H9 (cell line): ENCODE measurements at regions not wholly inside any gene's neighbourhood (a gene's known extent, or its start where the extent isn't known, plus 50 kb on each side); places are given as distances from the start of the nearest gene placed in this dataset.
"Not testable (repeated sequence)": the region's sequence is repeated elsewhere in the genome, so short reads cannot be mapped to it uniquely, and the experiment has no call there.

ENCODE experiments used
- DNase-seq: peaks from one replicate; pipeline ENCODE4 v3.0.0-alpha.2; 2017
- H2AFZ ChIP-seq: one replicate; pipeline ENCODE4 v1.6.1; 2013; ENCODE audit warnings: mild to moderate bottlenecking, low read length, control low read depth, moderate library complexity
- H2AK5ac ChIP-seq: 2 replicates; pipeline ENCODE4 v1.6.1; 2013; ENCODE audit warnings: low read length, control low read depth, mixed read lengths; ENCODE audit not compliant: insufficient read length
- H2BK120ac ChIP-seq: one replicate; pipeline ENCODE4 v1.6.1; 2013; ENCODE audit warnings: low read depth, mild to moderate bottlenecking, low read length, control low read depth, inconsistent platforms; ENCODE audit not compliant: poor library complexity, severe bottlenecking
- H2BK12ac ChIP-seq: 2 replicates; pipeline ENCODE4 v1.6.1; 2013; ENCODE audit warnings: low read length, control low read depth, mixed read lengths, low read depth; ENCODE audit not compliant: insufficient read length
- H2BK15ac ChIP-seq: 2 replicates; pipeline ENCODE4 v1.6.1; 2013; ENCODE audit warnings: low read depth, low read length, control low read depth
- H2BK20ac ChIP-seq: one replicate; pipeline ENCODE4 v1.6.1; 2013; ENCODE audit warnings: low read depth, mild to moderate bottlenecking, low read length, control low read depth, inconsistent platforms; ENCODE audit not compliant: poor library complexity, severe bottlenecking
- H2BK5ac ChIP-seq: 2 replicates; pipeline ENCODE4 v1.6.1; 2013; ENCODE audit warnings: low read length, control low read depth, mixed read lengths; ENCODE audit not compliant: insufficient read length
- H3K14ac ChIP-seq: 2 replicates; pipeline ENCODE4 v1.6.1; 2013; ENCODE audit warnings: low read length, control low read depth; ENCODE audit not compliant: insufficient read depth
- H3K18ac ChIP-seq: 2 replicates; pipeline ENCODE4 v1.6.1; 2013; ENCODE audit warnings: low read depth, mild to moderate bottlenecking, mixed read lengths, low read length, control low read depth; ENCODE audit not compliant: insufficient read length
- H3K23ac ChIP-seq: 2 replicates; pipeline ENCODE4 v1.6.1; 2013; ENCODE audit warnings: low read length, control low read depth, mixed read lengths, low read depth; ENCODE audit not compliant: insufficient read length
- H3K23me2 ChIP-seq: 2 replicates; pipeline ENCODE4 v1.6.1; 2013; ENCODE audit warnings: low read depth, mild to moderate bottlenecking, mixed read lengths, low read length, control low read depth; ENCODE audit not compliant: insufficient read length, poor library complexity, severe bottlenecking
- H3K27ac ChIP-seq: 2 replicates; pipeline ENCODE4 v1.5.1; 2013; ENCODE audit warnings: low read length, control low read depth, mixed read lengths, low read depth; ENCODE audit not compliant: insufficient read length
- H3K27me3 ChIP-seq: 2 replicates; pipeline ENCODE4 v1.6.1; 2013; ENCODE audit warnings: low read length, control low read depth, inconsistent platforms; ENCODE audit not compliant: insufficient read depth
- H3K4ac ChIP-seq: 2 replicates; pipeline ENCODE4 v1.6.1; 2013; ENCODE audit warnings: low read depth, mild to moderate bottlenecking, control low read depth, inconsistent platforms, low read length, moderate library complexity
- H3K4me1 ChIP-seq: 2 replicates; pipeline ENCODE4 v1.6.1; 2013; ENCODE audit warnings: low read length, control low read depth, inconsistent platforms; ENCODE audit not compliant: insufficient read depth
- H3K4me2 ChIP-seq: 2 replicates; pipeline ENCODE4 v1.6.1; 2013; ENCODE audit warnings: low read length, control low read depth, mixed read lengths; ENCODE audit not compliant: insufficient read length, insufficient read depth
- H3K56ac ChIP-seq: 2 replicates; pipeline ENCODE4 v1.6.1; 2013; ENCODE audit warnings: low read depth, mild to moderate bottlenecking, mixed read lengths, low read length, control low read depth; ENCODE audit not compliant: insufficient read length
- H3K79me1 ChIP-seq: 2 replicates; pipeline ENCODE4 v1.6.1; 2013; ENCODE audit warnings: low read depth, mild to moderate bottlenecking, moderate library complexity, low read length, control low read depth, inconsistent platforms; ENCODE audit not compliant: insufficient read depth, poor library complexity, severe bottlenecking
- H3K79me2 ChIP-seq: 2 replicates; pipeline ENCODE4 v1.6.1; 2013; ENCODE audit warnings: low read length, control low read depth, inconsistent platforms; ENCODE audit not compliant: insufficient read depth
- H3K9ac ChIP-seq: 2 replicates; pipeline ENCODE4 v1.6.1; 2013; ENCODE audit warnings: low read length, control low read depth, mixed read lengths; ENCODE audit not compliant: insufficient read length; ENCODE audit errors: extremely low read depth
- H3K9me3 ChIP-seq: one replicate; pipeline ENCODE4 v1.6.1; 2013; ENCODE audit warnings: low read depth, low read length, inconsistent platforms; ENCODE audit not compliant: control insufficient read depth
- H3T11ph ChIP-seq: one replicate; pipeline ENCODE4 v1.6.1; 2013; ENCODE audit warnings: mild to moderate bottlenecking, low read length, control low read depth, inconsistent platforms
- H4K20me1 ChIP-seq: one replicate; pipeline ENCODE4 v1.6.1; 2013; ENCODE audit not compliant: control insufficient read depth, insufficient read length, insufficient read depth
- H4K5ac ChIP-seq: 2 replicates; pipeline ENCODE4 v1.6.1; 2013; ENCODE audit warnings: low read depth, mild to moderate bottlenecking, mixed read lengths, low read length, control low read depth; ENCODE audit not compliant: insufficient read length
- H4K8ac ChIP-seq: replicated peaks from 2 replicates; pipeline ENCODE4 v1.6.1; 2013; ENCODE audit warnings: low read length, control low read depth, mixed read lengths, low read depth; ENCODE audit not compliant: insufficient read length
- H4K91ac ChIP-seq: 2 replicates; pipeline ENCODE4 v1.6.1; 2013; ENCODE audit warnings: low read depth, mild to moderate bottlenecking, moderate library complexity, mixed read lengths, low read length, control low read depth; ENCODE audit not compliant: insufficient read length
- H3K27ac Mint-ChIP-seq, 3 experiments: 2 replicates in 2 of 3; 3 replicates in 1 of 3; pipeline ENCODE4 v1.8.0; 2020 to 2021; ENCODE audit warnings: mixed read lengths in 3 of 3, mild to moderate bottlenecking in 1 of 3, moderate library complexity in 1 of 3
- H3K27me3 Mint-ChIP-seq: 2 replicates; pipeline ENCODE4 v1.8.0; 2021; ENCODE audit warnings: low read depth, mild to moderate bottlenecking, moderate library complexity, mixed read lengths
- H3K36me3 Mint-ChIP-seq, 3 experiments: 2 replicates in 2 of 3; 3 replicates in 1 of 3; pipeline ENCODE4 v1.8.0; 2020 to 2021; ENCODE audit warnings: low read depth in 3 of 3, mixed read lengths in 3 of 3; ENCODE audit not compliant: insufficient read depth in 1 of 3
- H3K4me1 Mint-ChIP-seq, 2 experiments: 2 replicates each; pipeline ENCODE4 v1.8.0; 2020; ENCODE audit warnings: mixed read lengths in 2 of 2
- H3K4me3 Mint-ChIP-seq, 2 experiments: 2 replicates in 1 of 2; 3 replicates in 1 of 2; pipeline ENCODE4 v1.8.0; 2020 to 2021; ENCODE audit warnings: mild to moderate bottlenecking in 2 of 2, mixed read lengths in 2 of 2, moderate library complexity in 1 of 2
- H3K9me3 Mint-ChIP-seq, 2 experiments: 2 replicates in 1 of 2; 3 replicates in 1 of 2; pipeline ENCODE4 v1.8.0; 2020; ENCODE audit warnings: mild to moderate bottlenecking in 2 of 2, mixed read lengths in 2 of 2, moderate library complexity in 1 of 2
- CTCF ChIP-seq: fragments of 200-600 bp; sonication (generic); conservative IDR thresholded peaks from 3 replicates; pipeline ENCODE4 v1.8.0; 2021; ENCODE audit warnings: antibody characterized with exemption, mild to moderate bottlenecking
- WGBS: extraction: QIAGEN DNeasy Blood & Tissue Kit; methylation state at CpG from one replicate; pipeline ENCODE4 v1.1.7; 2013; ENCODE audit warnings: missing lambda C conversion rate, low lambda C conversion rate, mixed read lengths; ENCODE audit not compliant: insufficient read length; ENCODE audit errors: extremely low coverage; 5-methylcytosine and 5-hydroxymethylcytosine counted together

GRCh38 chr20:41733151-41733550, 115.0 kb upstream of the CHD6 start:
- Histone ChIP-seq H3K4me2 (no peak overlapping the region), H3K27me3 (no peaks in the 10 kb centered on the region), H3K9me3 (no peaks in the 10 kb centered on the region), H3K23ac (no peak overlapping the region), H4K8ac (no peak overlapping the region), H2BK120ac (no peak overlapping the region), H3K23me2 (no peaks in the 10 kb centered on the region), H3K4me1 (no peaks in the 10 kb centered on the region; the same call in 1 of the 2 replicates), H4K91ac (no peak overlapping the region), H3K27ac (no peak overlapping the region), H2BK5ac (no peak overlapping the region), H3K14ac (no peak overlapping the region), H2AFZ (no peak overlapping the region), H4K5ac (no peak overlapping the region), H2BK20ac (no peak overlapping the region), H3K4ac (no peak overlapping the region), H3K56ac (no peak overlapping the region), H4K20me1 (no peaks in the 10 kb centered on the region), H3K18ac (no peak overlapping the region), H3K79me2 (no peaks in the 10 kb centered on the region), H3K79me1 (no peaks in the 10 kb centered on the region), H2BK15ac (no peak overlapping the region), H2BK12ac (no peak overlapping the region), H2AK5ac (no peak overlapping the region), H3T11ph (no peak overlapping the region), H3K9ac (no peak overlapping the region)
- no CpG with 5 or more reads among the region's 5 CpGs for WGBS
- peaks cover 5 to 6% of the 10 kb centered on the region in 2 experiments; a peak in 4 of 5 replicates for H3K9me3 Mint-ChIP-seq
- no peak for TF ChIP-seq CTCF
- no peaks in the 10 kb centered on the region for H3K36me3 Mint-ChIP-seq
- H3K27ac Mint-ChIP-seq: no peak overlapping the region
- no peak for DNase-seq
- H3K4me3 Mint-ChIP-seq: no peak overlapping the region
- H3K4me1 Mint-ChIP-seq: 0 out of 4 replicates have a peak, but pooled peaks cover 0 to 2% of the 10 kb centered on the region in 2 experiments
- H3K27me3 Mint-ChIP-seq: no peaks in the 10 kb centered on the region

GRCh38 chr20:41731198-41731597, 113.0 kb upstream of the CHD6 start:
- H2BK5ac ChIP-seq, H3K9me3 ChIP-seq, H3K56ac ChIP-seq, H3K79me2 ChIP-seq, H3K4me1 ChIP-seq, DNase-seq, H3K36me3 Mint-ChIP-seq, H4K20me1 ChIP-seq, H3K79me1 ChIP-seq, H3K4me1 Mint-ChIP-seq, H3K9ac ChIP-seq, H2BK15ac ChIP-seq, H3K27ac Mint-ChIP-seq, H3K23me2 ChIP-seq, H3K4me2 ChIP-seq, H3T11ph ChIP-seq, H2BK12ac ChIP-seq, H3K14ac ChIP-seq, H3K27me3 Mint-ChIP-seq, H3K27ac ChIP-seq, H3K27me3 ChIP-seq, H3K23ac ChIP-seq, H2AK5ac ChIP-seq, H2BK20ac ChIP-seq, H2AFZ ChIP-seq, H3K4ac ChIP-seq, H2BK120ac ChIP-seq, H3K4me3 Mint-ChIP-seq, H4K8ac ChIP-seq, H4K91ac ChIP-seq, H3K18ac ChIP-seq, H4K5ac ChIP-seq: not testable (repeated sequence)
- no CpG with 5 or more reads among the region's 3 CpGs for WGBS
- peaks cover 5 to 17% of the 10 kb centered on the region in 2 experiments; a peak in 4 of 5 replicates for H3K9me3 Mint-ChIP-seq
